WTC11 (cell line): ENCODE measurements at regions not wholly inside any gene's neighbourhood (a gene's known extent, or its start where the extent isn't known, plus 50 kb on each side); places are given as distances from the start of the nearest gene placed in this dataset.

ENCODE experiments used
- ATAC-seq: fragments of 200-7000 bp; cut with Tn5 transposase; 2 replicates; pipeline ENCODE4 v1.10.0; 2021; ENCODE audit warnings: mild to moderate bottlenecking, moderate library complexity
- CTCF ChIA-PET: fragments of 300-600 bp; sonication (Branson Sonifier 250); formaldehyde crosslinking; loops from one replicate; lab custom pipeline; 2021; ENCODE audit warnings: antibody characterized with exemption; lab: Charles Lee
- POLR2A ChIA-PET: fragments of 350-600 bp; sonication (Branson Sonifier 250); formaldehyde crosslinking; loops from one replicate; lab custom pipeline; 2021; ENCODE audit warnings: antibody characterized with exemption; lab: Charles Lee
- DNase-seq: peaks from one replicate; pipeline ENCODE4 v3.0.0; 2021; ENCODE audit warnings: low spot score
- H3K27ac Mint-ChIP-seq: 2 replicates; pipeline ENCODE4 v1.8.0; 2021; ENCODE audit warnings: mixed read lengths
- H3K27me3 Mint-ChIP-seq: 2 replicates; pipeline ENCODE4 v1.8.0; 2021; ENCODE audit warnings: low read depth, mild to moderate bottlenecking, moderate library complexity, mixed read lengths
- H3K36me3 Mint-ChIP-seq: 2 replicates; pipeline ENCODE4 v1.8.0; 2021; ENCODE audit warnings: mixed read lengths
- H3K4me1 Mint-ChIP-seq: 2 replicates; pipeline ENCODE4 v1.8.0; 2022; ENCODE audit warnings: mixed read lengths
- H3K4me3 Mint-ChIP-seq: 2 replicates; pipeline ENCODE4 v1.8.0; 2021; ENCODE audit warnings: mild to moderate bottlenecking, moderate library complexity, mixed read lengths
- H3K9me3 Mint-ChIP-seq: 2 replicates; pipeline ENCODE4 v1.8.0; 2021; ENCODE audit warnings: mixed read lengths
- ATF6 ChIP-seq: sonication (generic); formaldehyde crosslinking; IDR thresholded peaks from 2 replicates; pipeline ENCODE4 v1.8.1; 2023; ENCODE audit warnings: mild to moderate bottlenecking, missing genetic modification reagents
- E2F5 ChIP-seq: sonication (generic); formaldehyde crosslinking; IDR thresholded peaks from 2 replicates; pipeline ENCODE4 v1.8.1; 2022; ENCODE audit warnings: mild to moderate bottlenecking, moderate library complexity, missing genetic modification reagents
- EMX1 ChIP-seq: fragments of 250-450 bp; sonication (Bioruptor Pico); IDR thresholded peaks from 2 replicates; pipeline ENCODE4 v1.8.0; 2021; ENCODE audit warnings: mild to moderate bottlenecking
- FOXJ3 ChIP-seq: sonication (generic); formaldehyde crosslinking; IDR thresholded peaks from 2 replicates; pipeline ENCODE4 v1.9.0; 2021; ENCODE audit warnings: missing genetic modification reagents, mild to moderate bottlenecking, borderline replicate concordance
- FOXP1 ChIP-seq: sonication (generic); formaldehyde crosslinking; IDR thresholded peaks from 2 replicates; pipeline ENCODE4 v1.8.0; 2022; ENCODE audit warnings: missing genetic modification reagents, mild to moderate bottlenecking, moderate library complexity, borderline replicate concordance
- FOXP4 ChIP-seq: sonication (generic); formaldehyde crosslinking; IDR thresholded peaks from 2 replicates; pipeline ENCODE4 v1.8.0; 2022; ENCODE audit warnings: mild to moderate bottlenecking, missing genetic modification reagents
- JAZF1 ChIP-seq: fragments of 250-450 bp; sonication (Bioruptor Pico); IDR thresholded peaks from 2 replicates; pipeline ENCODE4 v1.9.0; 2021; ENCODE audit warnings: moderate library complexity, mild to moderate bottlenecking, inconsistent platforms
- JUN ChIP-seq: sonication (generic); formaldehyde crosslinking; IDR thresholded peaks from 2 replicates; pipeline ENCODE4 v1.8.0; 2023; ENCODE audit warnings: mild to moderate bottlenecking, missing genetic modification reagents
- KAT7 ChIP-seq: sonication (generic); formaldehyde crosslinking; IDR thresholded peaks from 2 replicates; pipeline ENCODE4 v1.8.1; 2023; ENCODE audit warnings: missing genetic modification reagents, mild to moderate bottlenecking, borderline replicate concordance
- MXD4 ChIP-seq: fragments of 250-450 bp; sonication (Bioruptor Pico); IDR thresholded peaks from 2 replicates; pipeline ENCODE4 v1.8.0; 2021; ENCODE audit warnings: mild to moderate bottlenecking, moderate library complexity, borderline replicate concordance
- NFATC4 ChIP-seq: fragments of 250-450 bp; sonication (Bioruptor Pico); IDR thresholded peaks from 2 replicates; pipeline ENCODE4 v1.9.0; 2021; ENCODE audit warnings: mild to moderate bottlenecking
- NFE2L1 ChIP-seq: sonication (generic); formaldehyde crosslinking; IDR thresholded peaks from 2 replicates; pipeline ENCODE4 v1.8.1; 2023; ENCODE audit warnings: missing genetic modification reagents
- NR1H2 ChIP-seq: sonication (generic); formaldehyde crosslinking; IDR thresholded peaks from 2 replicates; pipeline ENCODE4 v1.9.0; 2021; ENCODE audit warnings: mild to moderate bottlenecking, moderate library complexity, missing genetic modification reagents
- NR3C1 ChIP-seq: sonication (generic); formaldehyde crosslinking; conservative IDR thresholded peaks from 2 replicates; pipeline ENCODE4 v1.8.1; 2023; ENCODE audit warnings: low read depth, mild to moderate bottlenecking, missing genetic modification reagents
- PRRX2 ChIP-seq: fragments of 250-450 bp; sonication (Bioruptor Pico); IDR thresholded peaks from 2 replicates; pipeline ENCODE4 v1.8.0; 2021; ENCODE audit warnings: mild to moderate bottlenecking
- RELA ChIP-seq: sonication (generic); formaldehyde crosslinking; IDR thresholded peaks from 2 replicates; pipeline ENCODE4 v1.8.1; 2022; ENCODE audit warnings: missing genetic modification reagents, mild to moderate bottlenecking, borderline replicate concordance
- SMAD3 ChIP-seq: sonication (generic); formaldehyde crosslinking; IDR thresholded peaks from 2 replicates; pipeline ENCODE4 v1.8.0; 2022; ENCODE audit warnings: missing genetic modification reagents, mild to moderate bottlenecking, borderline replicate concordance
- SMAD4 ChIP-seq: sonication (generic); formaldehyde crosslinking; IDR thresholded peaks from 2 replicates; pipeline ENCODE4 v1.8.0; 2022; ENCODE audit warnings: mild to moderate bottlenecking, missing genetic modification reagents
- TEAD1 ChIP-seq: sonication (generic); formaldehyde crosslinking; IDR thresholded peaks from 2 replicates; pipeline ENCODE4 v1.8.0; 2022; ENCODE audit warnings: mild to moderate bottlenecking, missing genetic modification reagents
- TP53 ChIP-seq: sonication (generic); formaldehyde crosslinking; IDR thresholded peaks from 2 replicates; pipeline ENCODE4 v1.8.1; 2023; ENCODE audit warnings: mild to moderate bottlenecking, missing genetic modification reagents
- ZNF219 ChIP-seq: sonication (generic); formaldehyde crosslinking; IDR thresholded peaks from 2 replicates; pipeline ENCODE4 v1.8.0; 2023; ENCODE audit warnings: missing genetic modification reagents, mild to moderate bottlenecking, borderline replicate concordance
- ZNF232 ChIP-seq: sonication (generic); formaldehyde crosslinking; IDR thresholded peaks from 2 replicates; pipeline ENCODE4 v1.8.0; 2022; ENCODE audit warnings: mild to moderate bottlenecking, missing genetic modification reagents
- ZNF423 ChIP-seq: fragments of 250-450 bp; sonication (Bioruptor Pico); IDR thresholded peaks from 2 replicates; pipeline ENCODE4 v2.1.2; 2022; ENCODE audit warnings: mild to moderate bottlenecking, moderate library complexity
- ZNF425 ChIP-seq: fragments of 250-450 bp; sonication (Bioruptor Pico); conservative IDR thresholded peaks from 2 replicates; pipeline ENCODE4 v1.9.0; 2021; ENCODE audit warnings: mild to moderate bottlenecking
- ZNF671 ChIP-seq: fragments of 250-450 bp; sonication (Bioruptor Pico); IDR thresholded peaks from 2 replicates; pipeline ENCODE4 v1.8.0; 2021; ENCODE audit warnings: mild to moderate bottlenecking

DNA sequence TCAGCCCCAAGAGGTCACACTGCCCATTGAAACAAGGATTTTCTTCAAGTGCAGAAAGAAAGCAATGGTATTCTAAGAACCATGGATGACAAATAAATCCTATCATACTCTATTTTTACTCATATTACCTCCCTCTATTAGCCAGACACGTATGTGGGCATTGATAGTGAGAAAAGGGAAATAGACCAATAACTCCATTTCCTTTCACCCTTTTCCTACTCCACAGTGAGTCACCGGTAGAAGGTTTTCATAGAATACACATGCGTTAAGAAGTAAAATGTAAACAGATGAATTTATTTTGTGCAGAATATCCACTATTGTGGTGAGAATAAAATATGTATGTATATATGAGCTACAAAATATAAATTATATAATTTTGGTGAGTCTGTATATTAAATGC lies 568.9 kb upstream of the ADGRL4 start:
- no peak for DNase-seq
- no peak for ATAC-seq
- H3K27ac Mint-ChIP-seq, result no peak overlapping the region
- no peaks in the 10 kb centered on the region for H3K9me3 Mint-ChIP-seq
- TF ChIP-seq MXD4 (CRISPR knock-in tag) (no peak), NR3C1 (CRISPR knock-in tag) (no peak), NFATC4 (no peak), FOXP1 (no peak), ZNF219 (CRISPR knock-in tag) (no peak), NR1H2 (no peak), ZNF425 (CRISPR knock-in tag) (no peak), TEAD1 (CRISPR knock-in tag) (no peak), E2F5 (CRISPR knock-in tag) (no peak), ATF6 (CRISPR knock-in tag) (no peak), EMX1 (CRISPR knock-in tag) (no peak), NFE2L1 (CRISPR knock-in tag) (no peak), ZNF232 (no peak)
- no peak overlapping the region for H3K4me3 Mint-ChIP-seq
- no peaks in the 10 kb centered on the region for H3K4me1 Mint-ChIP-seq
- H3K27me3 Mint-ChIP-seq, result no peaks in the 10 kb centered on the region
- ChIA-PET POLR2A (no interaction called here), CTCF (no interaction called here)
- H3K36me3 Mint-ChIP-seq, result no peaks in the 10 kb centered on the region

DNA sequence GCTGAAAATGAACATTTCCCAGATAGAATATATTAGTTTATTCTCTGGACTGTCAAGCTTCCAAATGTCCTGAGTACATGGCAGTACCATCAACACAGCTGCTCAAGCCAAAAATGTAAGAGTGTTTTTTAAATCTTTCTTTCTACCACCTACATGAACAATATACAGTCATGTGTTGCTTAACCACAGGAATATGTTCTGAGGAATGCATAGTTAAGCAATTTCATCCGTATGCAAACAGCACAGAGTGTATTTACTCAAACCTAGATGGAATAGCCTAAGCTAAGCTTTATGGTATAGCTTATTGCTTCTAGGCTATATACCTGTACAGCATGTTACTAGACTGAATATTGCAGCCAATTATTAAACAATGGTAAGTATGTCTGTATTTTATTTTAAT lies 561.9 kb upstream of the ADGRL4 start:
- H3K4me1 Mint-ChIP-seq, result no peaks in the 10 kb centered on the region
- no peak for ATAC-seq

More for the DNA sequence above, 561.9 kb upstream of the ADGRL4 start:
- no peaks in the 10 kb centered on the region for H3K27me3 Mint-ChIP-seq
- TF ChIP-seq TEAD1 (CRISPR knock-in tag), result no peak
- no peak for TF ChIP-seq RELA (CRISPR knock-in tag)
- no peak for TF ChIP-seq ZNF671 (CRISPR knock-in tag)
- no peak for TF ChIP-seq JUN (CRISPR knock-in tag)
- TF ChIP-seq SMAD3 (CRISPR knock-in tag), result no peak
- no peak for TF ChIP-seq FOXJ3
- TF ChIP-seq ATF6 (CRISPR knock-in tag), result no peak
- no peak for TF ChIP-seq JAZF1 (CRISPR knock-in tag)
- TF ChIP-seq ZNF232, result no peak
- no peak for TF ChIP-seq MXD4 (CRISPR knock-in tag)
- no peak for TF ChIP-seq PRRX2
- no peak for TF ChIP-seq NFATC4
- no peak for TF ChIP-seq FOXP4
- TF ChIP-seq SMAD4 (CRISPR knock-in tag), result no peak
- TF ChIP-seq ZNF423 (CRISPR knock-in tag), result no peak
- no peak for TF ChIP-seq TP53 (CRISPR knock-in tag)
- no peak for TF ChIP-seq KAT7 (CRISPR knock-in tag)
- TF ChIP-seq, all 79 proteins: peak for 0
- H3K27ac Mint-ChIP-seq, result no peak overlapping the region
- no peak for DNase-seq
- H3K36me3 Mint-ChIP-seq, result no peaks in the 10 kb centered on the region
- H3K9me3 Mint-ChIP-seq, result 0 out of 2 replicates have a peak, but pooled peaks cover 3% of the 10 kb centered on the region
- ChIA-PET POLR2A (no interaction called here), CTCF (no interaction called here)
- H3K4me3 Mint-ChIP-seq, result no peak overlapping the region
